H9 (cell line): ENCODE measurements at regions not wholly inside any gene's neighbourhood (a gene's known extent, or its start where the extent isn't known, plus 50 kb on each side); places are given as distances from the start of the nearest gene placed in this dataset.

Experiments
- DNase-seq: peaks from one replicate; pipeline ENCODE4 v3.0.0-alpha.2; 2017
- H2AFZ ChIP-seq: one replicate; pipeline ENCODE4 v1.6.1; 2013; ENCODE audit warnings: mild to moderate bottlenecking, low read length, control low read depth, moderate library complexity
- H2AK5ac ChIP-seq: 2 replicates; pipeline ENCODE4 v1.6.1; 2013; ENCODE audit warnings: low read length, control low read depth, mixed read lengths; ENCODE audit not compliant: insufficient read length
- H2BK120ac ChIP-seq: one replicate; pipeline ENCODE4 v1.6.1; 2013; ENCODE audit warnings: low read depth, mild to moderate bottlenecking, low read length, control low read depth, inconsistent platforms; ENCODE audit not compliant: poor library complexity, severe bottlenecking
- H2BK12ac ChIP-seq: 2 replicates; pipeline ENCODE4 v1.6.1; 2013; ENCODE audit warnings: low read length, control low read depth, mixed read lengths, low read depth; ENCODE audit not compliant: insufficient read length
- H2BK15ac ChIP-seq: 2 replicates; pipeline ENCODE4 v1.6.1; 2013; ENCODE audit warnings: low read depth, low read length, control low read depth
- H2BK20ac ChIP-seq: one replicate; pipeline ENCODE4 v1.6.1; 2013; ENCODE audit warnings: low read depth, mild to moderate bottlenecking, low read length, control low read depth, inconsistent platforms; ENCODE audit not compliant: poor library complexity, severe bottlenecking
- H2BK5ac ChIP-seq: 2 replicates; pipeline ENCODE4 v1.6.1; 2013; ENCODE audit warnings: low read length, control low read depth, mixed read lengths; ENCODE audit not compliant: insufficient read length
- H3K14ac ChIP-seq: 2 replicates; pipeline ENCODE4 v1.6.1; 2013; ENCODE audit warnings: low read length, control low read depth; ENCODE audit not compliant: insufficient read depth
- H3K18ac ChIP-seq: 2 replicates; pipeline ENCODE4 v1.6.1; 2013; ENCODE audit warnings: low read depth, mild to moderate bottlenecking, mixed read lengths, low read length, control low read depth; ENCODE audit not compliant: insufficient read length
- H3K23ac ChIP-seq: 2 replicates; pipeline ENCODE4 v1.6.1; 2013; ENCODE audit warnings: low read length, control low read depth, mixed read lengths, low read depth; ENCODE audit not compliant: insufficient read length
- H3K23me2 ChIP-seq: 2 replicates; pipeline ENCODE4 v1.6.1; 2013; ENCODE audit warnings: low read depth, mild to moderate bottlenecking, mixed read lengths, low read length, control low read depth; ENCODE audit not compliant: insufficient read length, poor library complexity, severe bottlenecking
- H3K27ac ChIP-seq: 2 replicates; pipeline ENCODE4 v1.5.1; 2013; ENCODE audit warnings: low read length, control low read depth, mixed read lengths, low read depth; ENCODE audit not compliant: insufficient read length
- H3K27me3 ChIP-seq: 2 replicates; pipeline ENCODE4 v1.6.1; 2013; ENCODE audit warnings: low read length, control low read depth, inconsistent platforms; ENCODE audit not compliant: insufficient read depth
- H3K4ac ChIP-seq: 2 replicates; pipeline ENCODE4 v1.6.1; 2013; ENCODE audit warnings: low read depth, mild to moderate bottlenecking, control low read depth, inconsistent platforms, low read length, moderate library complexity
- H3K4me1 ChIP-seq: 2 replicates; pipeline ENCODE4 v1.6.1; 2013; ENCODE audit warnings: low read length, control low read depth, inconsistent platforms; ENCODE audit not compliant: insufficient read depth
- H3K4me2 ChIP-seq: 2 replicates; pipeline ENCODE4 v1.6.1; 2013; ENCODE audit warnings: low read length, control low read depth, mixed read lengths; ENCODE audit not compliant: insufficient read length, insufficient read depth
- H3K56ac ChIP-seq: 2 replicates; pipeline ENCODE4 v1.6.1; 2013; ENCODE audit warnings: low read depth, mild to moderate bottlenecking, mixed read lengths, low read length, control low read depth; ENCODE audit not compliant: insufficient read length
- H3K79me1 ChIP-seq: 2 replicates; pipeline ENCODE4 v1.6.1; 2013; ENCODE audit warnings: low read depth, mild to moderate bottlenecking, moderate library complexity, low read length, control low read depth, inconsistent platforms; ENCODE audit not compliant: insufficient read depth, poor library complexity, severe bottlenecking
- H3K79me2 ChIP-seq: 2 replicates; pipeline ENCODE4 v1.6.1; 2013; ENCODE audit warnings: low read length, control low read depth, inconsistent platforms; ENCODE audit not compliant: insufficient read depth
- H3K9ac ChIP-seq: 2 replicates; pipeline ENCODE4 v1.6.1; 2013; ENCODE audit warnings: low read length, control low read depth, mixed read lengths; ENCODE audit not compliant: insufficient read length; ENCODE audit errors: extremely low read depth
- H3K9me3 ChIP-seq: one replicate; pipeline ENCODE4 v1.6.1; 2013; ENCODE audit warnings: low read depth, low read length, inconsistent platforms; ENCODE audit not compliant: control insufficient read depth
- H3T11ph ChIP-seq: one replicate; pipeline ENCODE4 v1.6.1; 2013; ENCODE audit warnings: mild to moderate bottlenecking, low read length, control low read depth, inconsistent platforms
- H4K20me1 ChIP-seq: one replicate; pipeline ENCODE4 v1.6.1; 2013; ENCODE audit not compliant: control insufficient read depth, insufficient read length, insufficient read depth
- H4K5ac ChIP-seq: 2 replicates; pipeline ENCODE4 v1.6.1; 2013; ENCODE audit warnings: low read depth, mild to moderate bottlenecking, mixed read lengths, low read length, control low read depth; ENCODE audit not compliant: insufficient read length
- H4K8ac ChIP-seq: replicated peaks from 2 replicates; pipeline ENCODE4 v1.6.1; 2013; ENCODE audit warnings: low read length, control low read depth, mixed read lengths, low read depth; ENCODE audit not compliant: insufficient read length
- H4K91ac ChIP-seq: 2 replicates; pipeline ENCODE4 v1.6.1; 2013; ENCODE audit warnings: low read depth, mild to moderate bottlenecking, moderate library complexity, mixed read lengths, low read length, control low read depth; ENCODE audit not compliant: insufficient read length
- H3K27ac Mint-ChIP-seq, 3 experiments: 2 replicates in 2 of 3; 3 replicates in 1 of 3; pipeline ENCODE4 v1.8.0; 2020 to 2021; ENCODE audit warnings: mixed read lengths in 3 of 3, mild to moderate bottlenecking in 1 of 3, moderate library complexity in 1 of 3
- H3K27me3 Mint-ChIP-seq: 2 replicates; pipeline ENCODE4 v1.8.0; 2021; ENCODE audit warnings: low read depth, mild to moderate bottlenecking, moderate library complexity, mixed read lengths
- H3K36me3 Mint-ChIP-seq, 3 experiments: 2 replicates in 2 of 3; 3 replicates in 1 of 3; pipeline ENCODE4 v1.8.0; 2020 to 2021; ENCODE audit warnings: low read depth in 3 of 3, mixed read lengths in 3 of 3; ENCODE audit not compliant: insufficient read depth in 1 of 3
- H3K4me1 Mint-ChIP-seq, 2 experiments: 2 replicates each; pipeline ENCODE4 v1.8.0; 2020; ENCODE audit warnings: mixed read lengths in 2 of 2
- H3K4me3 Mint-ChIP-seq, 2 experiments: 2 replicates in 1 of 2; 3 replicates in 1 of 2; pipeline ENCODE4 v1.8.0; 2020 to 2021; ENCODE audit warnings: mild to moderate bottlenecking in 2 of 2, mixed read lengths in 2 of 2, moderate library complexity in 1 of 2
- H3K9me3 Mint-ChIP-seq, 2 experiments: 2 replicates in 1 of 2; 3 replicates in 1 of 2; pipeline ENCODE4 v1.8.0; 2020; ENCODE audit warnings: mild to moderate bottlenecking in 2 of 2, mixed read lengths in 2 of 2, moderate library complexity in 1 of 2
- WGBS: extraction: QIAGEN DNeasy Blood & Tissue Kit; methylation state at CpG from one replicate; pipeline ENCODE4 v1.1.7; 2013; ENCODE audit warnings: missing lambda C conversion rate, low lambda C conversion rate, mixed read lengths; ENCODE audit not compliant: insufficient read length; ENCODE audit errors: extremely low coverage; 5-methylcytosine and 5-hydroxymethylcytosine counted together
- TF ChIP-seq, protein P1 (sequence below): fragments of 200-600 bp; sonication (generic); conservative IDR thresholded peaks from 3 replicates; pipeline ENCODE4 v1.8.0; 2021; ENCODE audit warnings: antibody characterized with exemption, mild to moderate bottlenecking

DNA sequence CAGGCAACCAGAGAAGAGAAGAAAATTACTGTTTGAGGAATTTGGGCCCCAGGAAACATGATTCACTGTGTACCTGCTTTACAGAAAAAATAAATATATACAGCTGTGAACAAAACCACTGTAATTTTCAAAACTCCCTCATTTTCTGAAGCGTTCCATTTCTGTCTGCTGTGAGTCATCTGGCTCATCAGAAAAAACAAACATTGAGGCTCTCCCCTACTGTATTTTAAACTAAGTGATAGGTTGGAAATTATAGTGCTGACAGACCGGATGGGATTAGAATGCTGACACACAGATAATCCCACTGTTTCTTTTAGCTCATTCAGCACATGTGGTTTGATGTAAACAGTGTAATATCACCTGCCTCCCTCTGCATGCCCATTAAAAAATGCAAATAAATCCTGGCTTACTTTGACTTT lies 847.0 kb downstream of the TRIML1 start:
- Histone ChIP-seq H2BK12ac (no peak overlapping the region), H3K56ac (no peak overlapping the region), H2AK5ac (no peak overlapping the region), H3T11ph (no peak overlapping the region), H4K5ac (no peak overlapping the region), H4K91ac (no peak overlapping the region), H3K27ac (no peak overlapping the region), H4K8ac (no peak overlapping the region), H3K27me3 (no peaks in the 10 kb centered on the region), H2BK20ac (no peak overlapping the region), H3K79me2 (no peaks in the 10 kb centered on the region), H3K4ac (no peak overlapping the region), H3K23ac (no peak overlapping the region), H4K20me1 (no peaks in the 10 kb centered on the region), H2BK120ac (no peak overlapping the region), H2BK5ac (no peak overlapping the region), H3K14ac (no peak overlapping the region), H3K9me3 (no peaks in the 10 kb centered on the region), H3K9ac (no peak overlapping the region), H3K4me1 (no peaks in the 10 kb centered on the region), H2BK15ac (no peak overlapping the region), H3K4me2 (no peak overlapping the region), H3K23me2 (no peaks in the 10 kb centered on the region), H3K18ac (no peak overlapping the region), H2AFZ (no peak overlapping the region), H3K79me1 (no peaks in the 10 kb centered on the region)
- H3K27ac Mint-ChIP-seq, result no peak overlapping the region
- H3K27me3 Mint-ChIP-seq, result no peaks in the 10 kb centered on the region
- TF ChIP-seq, protein P1, sequence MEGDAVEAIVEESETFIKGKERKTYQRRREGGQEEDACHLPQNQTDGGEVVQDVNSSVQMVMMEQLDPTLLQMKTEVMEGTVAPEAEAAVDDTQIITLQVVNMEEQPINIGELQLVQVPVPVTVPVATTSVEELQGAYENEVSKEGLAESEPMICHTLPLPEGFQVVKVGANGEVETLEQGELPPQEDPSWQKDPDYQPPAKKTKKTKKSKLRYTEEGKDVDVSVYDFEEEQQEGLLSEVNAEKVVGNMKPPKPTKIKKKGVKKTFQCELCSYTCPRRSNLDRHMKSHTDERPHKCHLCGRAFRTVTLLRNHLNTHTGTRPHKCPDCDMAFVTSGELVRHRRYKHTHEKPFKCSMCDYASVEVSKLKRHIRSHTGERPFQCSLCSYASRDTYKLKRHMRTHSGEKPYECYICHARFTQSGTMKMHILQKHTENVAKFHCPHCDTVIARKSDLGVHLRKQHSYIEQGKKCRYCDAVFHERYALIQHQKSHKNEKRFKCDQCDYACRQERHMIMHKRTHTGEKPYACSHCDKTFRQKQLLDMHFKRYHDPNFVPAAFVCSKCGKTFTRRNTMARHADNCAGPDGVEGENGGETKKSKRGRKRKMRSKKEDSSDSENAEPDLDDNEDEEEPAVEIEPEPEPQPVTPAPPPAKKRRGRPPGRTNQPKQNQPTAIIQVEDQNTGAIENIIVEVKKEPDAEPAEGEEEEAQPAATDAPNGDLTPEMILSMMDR, result no peak
- WGBS, result no CpG with 5 or more reads among the region's 2 CpGs
- no peak for DNase-seq
- peaks cover 3 to 33% (median 4%) of the 10 kb centered on the region in 3 experiments; a peak in 5 of 7 replicates for H3K36me3 Mint-ChIP-seq
- peaks cover 13 to 19% of the 10 kb centered on the region in 2 experiments for H3K9me3 Mint-ChIP-seq
- peaks cover 0 to 2% of the 10 kb centered on the region in 2 experiments; a peak in 1 of 4 replicates for H3K4me1 Mint-ChIP-seq
- no peak overlapping the region for H3K4me3 Mint-ChIP-seq
